ENCODE measurements at regions not wholly inside any gene's neighbourhood (a gene's known extent, or its start where the extent isn't known, plus 50 kb on each side); places are given as distances from the start of the nearest gene placed in this dataset.
A peak's percentile ranks its signal among the peaks of the same experiment; 100 is the strongest.

- no peak for DNase-seq (ENCODE audit: low read depth)
Measured at GRCh38 chr17:36756695-36757094, 155.3 kb downstream of the MRM1 start.

- peak; percentile 5 for DNase-seq (ENCODE audit: low read depth)
Measured at GRCh38 chr17:36760425-36760824, 159.0 kb downstream of the MRM1 start.

- DNase-seq (ENCODE audit: low read depth): no peak
Measured at GRCh38 chr17:36761203-36761950, 160.0 kb downstream of the MRM1 start.

- DNase-seq (ENCODE audit: low read depth): no peak
Measured at GRCh38 chr17:36765436-36766043, 164.2 kb downstream of the MRM1 start.

- no peak for DNase-seq (ENCODE audit: low read depth)
Measured at GRCh38 chr17:36768394-36768793, 167.0 kb downstream of the MRM1 start.

- no peak for DNase-seq (ENCODE audit: low read depth)
Measured at GRCh38 chr17:36773039-36773438, 164.2 kb upstream of the LHX1 start.

- DNase-seq (ENCODE audit: low read depth): peak; percentile 9
Measured at GRCh38 chr17:36777118-36777517, 160.2 kb upstream of the LHX1 start.

- no peak for DNase-seq (ENCODE audit: low read depth)
Measured at GRCh38 chr17:36778448-36778847, 158.8 kb upstream of the LHX1 start.

- no peak for DNase-seq (ENCODE audit: low read depth)
Measured at GRCh38 chr17:36779550-36779949, 157.7 kb upstream of the LHX1 start.

GRCh38 chr17:36784633-36785032 lies 152.6 kb upstream of the LHX1 start:
- DNase-seq (ENCODE audit: low read depth): no peak

GRCh38 chr17:36786867-36787266 lies 150.4 kb upstream of the LHX1 start:
- DNase-seq (ENCODE audit: low read depth): no peak

GRCh38 chr17:36791150-36791941 lies 145.9 kb upstream of the LHX1 start:
- no peak for DNase-seq (ENCODE audit: low read depth)

GRCh38 chr17:36791942-36792475 lies 145.3 kb upstream of the LHX1 start:
- DNase-seq (ENCODE audit: low read depth): no peak

- DNase-seq (ENCODE audit: low read depth): no peak
Measured at GRCh38 chr17:36792849-36793248, 144.4 kb upstream of the LHX1 start.

GRCh38 chr17:36793976-36794375 lies 143.3 kb upstream of the LHX1 start:
- no peak for DNase-seq (ENCODE audit: low read depth)

GRCh38 chr17:36807496-36808179 lies 129.6 kb upstream of the LHX1 start:
- DNase-seq (ENCODE audit: low read depth): no peak

- DNase-seq (ENCODE audit: low read depth): peak; percentile 32
Measured at GRCh38 chr17:36808180-36808661, 129.1 kb upstream of the LHX1 start.

GRCh38 chr17:36812762-36813161 lies 124.5 kb upstream of the LHX1 start:
- no peak for DNase-seq (ENCODE audit: low read depth)

GRCh38 chr17:36813357-36813756 lies 123.9 kb upstream of the LHX1 start:
- no peak for DNase-seq (ENCODE audit: low read depth)

- DNase-seq (ENCODE audit: low read depth): no peak
Measured at GRCh38 chr17:36813957-36814563, 123.2 kb upstream of the LHX1 start.

- no peak for DNase-seq (ENCODE audit: low read depth)
Measured at GRCh38 chr17:36814958-36815357, 122.3 kb upstream of the LHX1 start.

Data from iris pigment epithelial cell (primary cell).